Skeletal muscle cell (primary cell): ENCODE measurements at regions not wholly inside any gene's neighbourhood (a gene's known extent, or its start where the extent isn't known, plus 50 kb on each side); places are given as distances from the start of the nearest gene placed in this dataset.

Experiments used
- DNase-seq: peaks from one replicate; pipeline ENCODE4 v3.0.0-alpha.2; 2010; ENCODE audit warnings: low read depth
- H3K4me3 ChIP-seq: 2 replicates; pipeline ENCODE4 v1.5.1; 2011; ENCODE audit warnings: low read depth, mild to moderate bottlenecking, control low read depth, low read length, moderate library complexity

DNA sequence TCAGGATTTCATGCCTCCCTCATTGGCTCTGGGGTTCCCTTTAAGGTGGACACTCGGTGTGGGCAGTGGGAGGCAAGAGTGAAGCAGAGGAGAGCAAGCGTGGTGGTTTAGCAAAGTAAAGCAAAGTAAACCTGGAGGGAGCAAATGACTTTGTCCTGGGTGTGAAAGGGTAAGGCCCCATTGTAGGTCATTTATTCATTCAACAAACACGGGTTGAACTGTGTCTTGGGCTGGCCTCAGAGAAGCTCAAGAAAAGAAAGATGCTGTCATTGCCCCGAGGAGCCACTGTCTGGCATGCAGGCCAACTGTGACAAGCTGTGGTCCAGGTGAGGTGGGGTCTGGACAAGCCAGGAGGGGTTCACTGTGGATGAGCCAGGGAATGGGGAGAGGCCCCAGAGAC, 68.9 kb upstream of the DLK1 start:
- no peak for DNase-seq
- no peak overlapping the region for H3K4me3 ChIP-seq

GRCh38 chr14:100658181-100658886, 68.4 kb upstream of the DLK1 start:
- no peak overlapping the region for H3K4me3 ChIP-seq
- no peak for DNase-seq

GRCh38 chr14:100659345-100660001, 67.2 kb upstream of the DLK1 start:
- H3K4me3 ChIP-seq, result no peak overlapping the region
- DNase-seq, result no peak

DNA sequence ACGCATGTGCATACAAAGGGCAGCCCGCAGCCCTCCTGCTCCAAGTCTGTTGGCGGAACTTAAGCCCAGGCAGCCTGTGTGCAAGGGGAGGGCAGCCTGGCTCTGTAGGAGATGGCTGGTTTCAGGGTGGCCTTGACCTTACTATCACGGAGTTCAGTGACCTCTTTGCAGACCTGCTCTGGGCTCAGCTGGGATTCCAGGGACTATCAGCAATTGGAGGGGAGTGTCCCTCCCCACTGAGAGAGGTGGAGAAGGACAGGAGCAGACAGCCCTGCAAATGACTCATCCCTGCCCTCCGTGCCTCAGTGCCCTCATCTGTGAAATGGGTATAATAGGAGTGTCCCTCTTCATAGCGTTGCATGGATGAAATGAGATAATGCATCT, 66.2 kb upstream of the DLK1 start:
- no peak overlapping the region for H3K4me3 ChIP-seq
- no peak for DNase-seq

DNA sequence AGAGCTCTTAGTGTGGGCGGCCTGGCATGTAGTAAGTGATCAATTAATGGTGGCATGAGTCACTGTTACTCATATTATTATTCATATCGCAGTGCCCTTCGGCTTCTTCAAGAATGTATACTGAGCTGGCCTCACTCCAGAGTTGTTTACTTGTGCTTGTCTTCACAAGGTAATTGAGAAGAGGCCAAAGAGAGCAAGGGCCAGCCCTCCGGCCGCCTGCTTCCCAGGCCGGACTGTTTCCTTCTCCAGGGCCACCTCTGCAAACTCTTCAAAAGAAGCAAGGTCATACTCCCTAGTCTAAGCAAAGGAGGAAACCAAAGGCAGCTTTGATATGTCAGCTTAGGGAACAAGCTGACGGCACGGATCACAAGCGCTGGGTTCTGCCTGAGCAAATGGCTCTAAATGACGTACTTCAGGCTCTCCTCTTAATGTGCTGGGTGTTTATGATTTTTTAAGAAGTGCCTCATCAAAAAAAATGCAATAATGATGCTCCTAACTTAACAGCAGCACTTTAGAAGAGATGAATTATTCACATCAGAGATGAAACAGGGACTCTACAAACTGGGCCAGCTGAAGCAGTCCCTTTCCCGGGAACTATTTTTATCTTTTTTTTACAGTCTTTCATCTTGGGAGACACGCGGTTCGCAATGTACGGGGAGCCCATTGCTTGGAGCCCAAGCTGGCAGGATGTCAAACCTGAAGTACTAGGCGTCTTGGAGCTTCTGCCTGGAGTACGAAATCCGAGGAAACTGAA, 65.6 kb upstream of the DLK1 start:
- no peak for DNase-seq
- H3K4me3 ChIP-seq, result no peak overlapping the region

GRCh38 chr14:100662879-100663760, 63.6 kb upstream of the DLK1 start:
- H3K4me3 ChIP-seq, result no peak overlapping the region
- no peak for DNase-seq

- no peak for DNase-seq
- H3K4me3 ChIP-seq, result no peak overlapping the region
Measured at GRCh38 chr14:100663761-100664052, 63.0 kb upstream of the DLK1 start.

- DNase-seq, result no peak
- no peak overlapping the region for H3K4me3 ChIP-seq
Measured at GRCh38 chr14:100664231-100664630, 62.5 kb upstream of the DLK1 start.

DNA sequence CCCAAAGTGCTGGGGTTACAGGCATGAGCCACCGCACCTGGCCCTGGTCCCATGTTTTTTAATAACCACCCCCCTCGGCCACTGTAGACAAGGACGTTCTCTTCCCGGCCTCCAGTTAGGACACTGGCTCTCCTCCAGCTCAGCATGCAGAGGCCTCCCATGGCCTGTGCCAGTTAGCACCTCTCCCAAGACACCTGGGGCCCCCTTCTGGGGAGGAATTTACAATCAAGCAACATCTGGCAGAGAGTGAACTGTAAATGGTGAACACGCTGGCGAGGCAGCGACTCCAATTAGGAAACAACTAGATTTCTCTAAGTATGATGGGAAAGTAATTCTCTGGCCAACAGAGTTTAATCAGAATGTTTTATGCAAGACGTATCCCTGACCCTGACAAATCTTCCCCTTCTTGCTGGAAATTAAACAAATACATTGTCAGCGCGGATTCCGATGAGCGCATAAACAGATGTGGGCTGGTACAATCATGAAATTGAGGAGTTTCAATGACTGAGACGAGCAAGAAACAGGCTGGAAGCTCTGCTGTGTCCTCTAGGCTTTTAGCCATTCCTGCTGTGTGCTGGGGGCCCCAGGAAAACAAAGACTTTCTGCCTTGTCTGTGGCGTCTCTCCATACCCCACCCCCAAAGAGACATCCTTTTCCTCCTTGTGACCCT, 61.7 kb upstream of the DLK1 start:
- peak; percentile 61 for DNase-seq
- no peak overlapping the region for H3K4me3 ChIP-seq

GRCh38 chr14:100665511-100666032, 61.1 kb upstream of the DLK1 start:
- DNase-seq, result no peak
- no peak overlapping the region for H3K4me3 ChIP-seq

- H3K4me3 ChIP-seq, result no peak overlapping the region
- no peak for DNase-seq
Measured at GRCh38 chr14:100666403-100666802, 60.3 kb upstream of the DLK1 start.

- H3K4me3 ChIP-seq, result no peak overlapping the region
- no peak for DNase-seq
Measured at GRCh38 chr14:100666851-100667250, 59.8 kb upstream of the DLK1 start.

DNA sequence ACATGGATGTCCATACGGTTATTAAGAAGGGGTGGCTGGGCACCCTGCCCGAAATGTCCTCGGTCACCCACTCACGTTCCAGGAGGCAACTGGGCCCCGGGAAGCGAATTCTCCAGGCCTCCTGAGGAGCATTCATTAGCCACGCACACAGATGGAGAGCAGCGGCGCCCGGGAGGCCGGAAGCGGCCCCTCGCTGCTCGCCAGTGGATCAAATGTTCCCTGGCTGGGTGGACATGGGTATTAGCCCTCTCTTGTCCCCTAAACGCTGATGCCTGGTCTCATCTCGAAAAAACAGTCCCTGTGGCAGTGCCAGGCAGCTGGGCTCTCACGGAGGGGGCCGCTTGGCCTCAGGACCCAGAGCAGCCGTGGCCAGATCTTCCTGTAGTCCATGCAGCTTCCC, 59.0 kb upstream of the DLK1 start:
- H3K4me3 ChIP-seq, result no peak overlapping the region
- no peak for DNase-seq

DNA sequence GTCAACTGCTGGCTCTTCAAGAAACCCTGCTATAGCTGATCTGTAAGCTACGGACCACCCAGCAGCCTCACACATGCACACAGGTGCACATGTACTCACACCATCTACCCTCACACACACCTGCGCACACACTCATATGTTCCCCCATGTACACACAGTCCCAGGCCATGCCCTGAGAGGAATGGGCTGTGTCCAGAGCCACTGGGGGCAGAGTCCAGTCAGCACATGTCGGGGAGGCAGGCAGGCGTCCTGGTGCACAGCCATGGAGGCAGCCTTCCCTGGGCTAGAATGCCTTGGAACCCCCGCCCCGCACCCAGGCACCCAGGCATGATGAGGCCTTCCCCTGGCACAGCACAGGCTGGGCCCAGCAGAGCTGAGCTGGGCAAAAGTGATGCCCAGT, 58.3 kb upstream of the DLK1 start:
- H3K4me3 ChIP-seq, result no peak overlapping the region
- DNase-seq, result no peak

- no peak overlapping the region for H3K4me3 ChIP-seq
- no peak for DNase-seq
Measured at GRCh38 chr14:100669011-100669412, 57.7 kb upstream of the DLK1 start.

- no peak for DNase-seq
- H3K4me3 ChIP-seq, result no peak overlapping the region
Measured at GRCh38 chr14:100669468-100669867, 57.2 kb upstream of the DLK1 start.

GRCh38 chr14:100670017-100670752, 56.5 kb upstream of the DLK1 start:
- no peak overlapping the region for H3K4me3 ChIP-seq
- DNase-seq, result no peak

- no peak overlapping the region for H3K4me3 ChIP-seq
- DNase-seq, result no peak
Measured at GRCh38 chr14:100670753-100671049, 56.0 kb upstream of the DLK1 start.

DNA sequence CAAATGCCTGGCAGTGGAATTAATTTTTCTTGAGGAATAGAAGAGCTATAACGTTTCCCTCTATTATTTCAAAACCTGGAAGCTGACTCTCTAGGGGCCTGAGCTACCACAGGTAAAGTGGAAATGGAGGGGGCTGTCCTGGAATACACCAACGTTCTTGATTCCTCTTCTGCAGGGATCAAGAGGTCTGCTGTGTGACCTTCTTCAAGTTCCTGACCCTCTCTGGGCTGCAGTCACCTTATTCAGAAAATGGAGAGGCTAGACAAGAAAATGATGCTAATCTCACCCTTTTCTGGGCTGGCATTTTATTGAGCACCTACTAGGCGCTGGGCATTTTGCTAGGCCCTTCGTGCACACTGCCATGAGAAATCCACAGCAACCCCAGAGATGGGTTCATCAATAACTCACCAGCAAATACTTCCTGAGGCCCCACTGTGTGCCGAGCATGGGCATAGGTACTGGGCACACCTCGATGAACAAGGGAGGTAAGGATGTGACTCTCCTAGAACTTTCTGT, 55.2 kb upstream of the DLK1 start:
- DNase-seq, result no peak
- no peak overlapping the region for H3K4me3 ChIP-seq
